ENCODE measurements at regions not wholly inside any gene's neighbourhood (a gene's known extent, or its start where the extent isn't known, plus 50 kb on each side); places are given as distances from the start of the nearest gene placed in this dataset.
A peak's percentile ranks its signal among the peaks of the same experiment; 100 is the strongest.

DNA sequence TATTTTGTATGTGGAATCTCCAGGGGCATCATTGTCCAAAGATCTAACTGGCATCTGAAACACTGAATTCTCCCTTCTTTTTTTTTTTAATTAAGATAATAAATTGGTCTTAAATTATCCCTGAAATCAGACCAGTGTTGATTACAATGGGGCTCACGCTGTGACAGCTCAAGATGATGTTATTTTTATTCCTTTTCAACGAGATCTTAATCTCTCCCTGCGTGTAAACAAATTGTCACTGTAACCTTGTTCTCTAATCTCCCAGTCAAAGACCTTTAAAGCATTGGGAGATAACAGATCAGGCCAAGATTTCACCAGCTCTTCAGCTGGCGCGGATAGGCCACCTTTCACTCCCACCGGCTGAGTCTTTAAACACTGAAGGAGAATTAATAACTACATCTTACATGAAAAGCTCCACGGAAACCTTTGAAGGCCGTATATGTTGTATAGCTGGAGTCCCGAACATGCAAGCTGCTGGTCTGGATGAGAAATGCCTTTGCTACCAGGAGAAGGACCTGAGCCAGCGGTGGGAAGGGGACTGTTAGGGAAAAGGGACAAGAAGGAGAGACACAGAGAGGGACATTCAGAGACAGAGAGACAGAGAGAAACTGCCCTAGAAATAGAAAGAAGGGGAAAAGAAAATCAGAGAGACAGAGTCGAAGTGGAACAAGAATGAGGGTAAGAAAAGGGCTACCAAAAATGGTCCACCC lies 418.8 kb upstream of the NR2F2 start:
- no peak for DNase-seq

DNA sequence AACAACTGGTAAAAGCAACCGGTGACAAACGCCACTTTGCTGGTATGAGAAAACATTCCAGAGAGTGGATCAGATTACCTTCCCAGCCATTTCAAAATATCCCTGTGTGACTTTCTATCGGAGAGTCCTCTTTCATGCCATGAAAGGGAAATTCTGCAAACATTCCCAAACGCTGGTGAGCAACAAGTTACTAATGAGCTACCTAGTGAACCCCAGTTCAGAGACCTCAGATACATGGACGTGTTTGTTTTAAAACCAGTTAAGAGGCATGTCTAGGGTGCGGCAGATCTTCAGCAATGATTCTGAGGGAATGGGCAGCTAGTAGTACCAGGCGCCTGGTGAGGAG lies 418.2 kb upstream of the NR2F2 start:
- no peak for DNase-seq

DNA sequence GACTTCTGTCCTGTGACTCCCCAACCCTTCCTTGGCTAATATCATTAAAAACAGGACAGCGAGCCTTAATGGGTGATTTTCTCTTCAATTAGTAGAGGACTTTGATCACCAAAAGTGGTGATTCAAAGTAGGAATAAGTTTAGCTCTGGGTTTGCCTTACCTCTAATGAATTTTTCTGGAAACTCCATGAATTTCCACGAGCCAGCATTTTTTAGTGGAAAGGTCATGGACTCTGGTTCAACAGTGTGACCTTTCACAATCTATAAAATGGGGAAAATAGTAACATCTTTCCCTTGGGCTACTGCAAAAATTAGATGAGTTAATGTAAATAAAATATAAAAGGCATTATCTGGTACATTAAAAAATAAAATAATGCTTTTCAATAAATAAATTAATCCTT lies 417.8 kb upstream of the NR2F2 start:
- DNase-seq = no peak

DNA sequence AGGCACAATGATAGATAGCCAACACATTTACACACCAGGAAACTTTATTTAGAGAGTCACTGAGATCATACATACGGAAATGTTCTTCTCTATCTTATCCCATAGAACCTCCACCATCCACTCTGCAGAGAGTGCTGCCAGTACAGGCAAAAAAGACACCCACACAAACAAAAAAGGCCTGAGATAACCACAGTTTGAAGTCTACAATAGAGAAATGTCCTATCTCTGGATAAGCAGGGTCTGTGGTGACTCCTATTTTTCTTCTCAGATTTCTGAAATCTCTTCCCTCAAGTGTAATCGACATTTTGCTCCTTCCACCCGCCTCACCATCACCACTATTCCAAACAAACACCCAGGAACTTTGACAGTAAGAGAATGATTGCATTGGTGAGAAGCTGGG lies 413.9 kb upstream of the NR2F2 start:
- DNase-seq = no peak

DNA sequence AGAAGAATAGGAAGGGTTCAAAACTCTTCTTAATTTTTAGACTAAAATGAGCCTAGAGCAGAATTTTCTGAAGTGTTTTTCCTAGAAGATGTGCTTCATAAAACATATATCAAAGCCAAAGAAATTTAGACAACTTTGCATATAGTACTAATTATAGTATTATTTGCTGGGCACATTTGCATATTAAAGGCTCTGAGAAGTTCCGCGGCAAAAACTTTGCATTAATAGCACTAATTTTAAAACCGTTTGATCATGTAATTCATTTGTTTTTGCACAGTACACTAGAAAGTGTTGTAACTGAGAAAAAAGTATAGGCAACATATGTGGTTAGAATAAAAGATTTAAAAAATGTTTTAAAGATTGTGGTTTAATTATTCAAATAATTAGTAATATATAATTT lies 412.0 kb upstream of the NR2F2 start:
- DNase-seq = no peak

DNA sequence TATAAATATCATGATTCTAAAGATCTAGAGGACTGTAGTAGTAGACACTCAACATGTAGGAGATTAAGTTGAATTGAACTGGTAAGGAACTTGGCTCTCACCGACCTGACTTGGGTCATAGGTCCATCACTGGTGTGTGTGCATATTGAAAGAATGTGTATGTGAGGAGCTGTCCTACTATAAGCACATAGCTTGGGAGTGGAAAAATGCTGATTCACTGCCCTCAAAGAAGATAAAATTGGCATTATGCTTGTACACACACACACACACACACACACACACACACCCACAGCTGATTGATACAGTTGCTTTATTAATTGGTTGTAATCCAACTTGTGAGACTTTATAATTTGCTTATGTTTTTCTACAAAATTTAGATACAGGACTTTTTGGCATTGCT lies 411.0 kb upstream of the NR2F2 start:
- no peak for DNase-seq

DNA sequence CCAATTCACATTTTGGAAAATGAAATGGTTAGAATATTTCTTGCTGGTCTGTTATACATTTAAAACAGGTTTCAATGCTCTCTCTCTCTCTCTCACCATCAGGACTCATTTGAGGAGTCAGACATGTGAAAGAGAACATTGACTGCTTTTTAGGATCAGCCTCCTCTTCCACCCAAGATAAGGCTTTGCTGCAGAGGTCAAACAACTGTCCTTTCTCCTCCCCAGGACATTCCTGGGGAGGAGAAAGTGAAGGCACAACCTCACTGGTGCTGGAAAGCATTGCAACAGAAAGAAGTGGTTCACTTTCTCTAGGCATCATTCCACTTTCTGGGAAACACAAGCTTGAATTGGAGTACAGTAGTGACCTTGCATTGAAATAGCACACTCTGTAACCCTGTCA lies 409.1 kb upstream of the NR2F2 start:
- DNase-seq = no peak

DNA sequence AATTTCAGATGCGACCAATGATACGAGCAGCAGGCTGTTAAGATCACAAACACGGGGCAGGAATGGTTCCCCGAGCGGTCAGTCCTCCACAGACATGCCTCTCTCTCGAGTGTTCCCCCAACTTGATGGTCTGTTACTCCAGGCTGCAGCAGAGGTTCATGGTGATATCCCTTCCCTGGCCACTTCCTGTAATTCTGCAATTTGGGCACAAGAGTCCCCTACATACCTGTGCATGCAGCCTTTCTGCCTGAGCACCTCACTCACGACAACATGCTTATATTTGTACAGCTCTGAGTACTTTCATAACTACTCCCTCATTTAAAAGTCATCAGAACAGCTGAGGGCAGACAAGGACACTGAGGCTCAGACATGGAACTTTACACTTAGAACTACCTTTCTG lies 408.1 kb upstream of the NR2F2 start:
- DNase-seq = no peak

DNA sequence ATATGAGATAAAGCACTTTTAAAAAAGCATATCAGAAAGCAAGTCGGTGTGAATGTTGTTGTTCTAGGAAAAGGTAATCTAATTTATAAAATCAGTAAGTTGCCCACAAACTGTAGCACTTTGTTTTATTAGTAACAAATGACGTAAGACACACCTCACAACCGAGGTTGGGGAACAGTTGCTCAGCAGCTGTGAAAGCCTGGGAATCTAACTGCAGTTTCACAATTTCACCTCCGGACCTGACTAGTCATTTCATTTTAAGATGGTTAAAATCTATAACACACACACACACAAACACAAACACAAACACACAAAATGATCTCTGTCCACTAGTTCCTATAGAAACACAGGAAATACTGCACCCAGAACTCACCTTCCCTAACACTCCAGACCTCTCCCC lies 406.7 kb upstream of the NR2F2 start:
- no peak for DNase-seq

DNA sequence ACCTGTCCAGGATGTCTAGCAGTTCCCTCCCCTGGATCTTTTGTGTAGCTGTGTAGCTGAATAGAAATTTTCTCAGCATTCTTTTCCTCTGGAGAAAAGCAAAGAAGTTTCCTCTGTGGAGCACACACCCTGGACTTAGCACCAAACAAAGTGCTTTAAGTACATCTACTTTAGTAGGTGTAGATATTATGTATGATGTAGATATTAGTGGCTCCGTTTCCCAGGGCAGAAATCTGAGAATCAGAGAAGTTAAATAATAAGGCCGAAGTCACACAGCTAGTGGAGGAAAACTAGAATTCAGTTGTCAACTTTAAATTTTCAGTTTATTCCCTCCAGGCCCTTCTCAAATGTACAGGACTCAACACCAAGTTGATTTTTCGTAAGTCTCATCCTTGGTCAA lies 401.7 kb upstream of the NR2F2 start:
- no peak for DNase-seq

DNA sequence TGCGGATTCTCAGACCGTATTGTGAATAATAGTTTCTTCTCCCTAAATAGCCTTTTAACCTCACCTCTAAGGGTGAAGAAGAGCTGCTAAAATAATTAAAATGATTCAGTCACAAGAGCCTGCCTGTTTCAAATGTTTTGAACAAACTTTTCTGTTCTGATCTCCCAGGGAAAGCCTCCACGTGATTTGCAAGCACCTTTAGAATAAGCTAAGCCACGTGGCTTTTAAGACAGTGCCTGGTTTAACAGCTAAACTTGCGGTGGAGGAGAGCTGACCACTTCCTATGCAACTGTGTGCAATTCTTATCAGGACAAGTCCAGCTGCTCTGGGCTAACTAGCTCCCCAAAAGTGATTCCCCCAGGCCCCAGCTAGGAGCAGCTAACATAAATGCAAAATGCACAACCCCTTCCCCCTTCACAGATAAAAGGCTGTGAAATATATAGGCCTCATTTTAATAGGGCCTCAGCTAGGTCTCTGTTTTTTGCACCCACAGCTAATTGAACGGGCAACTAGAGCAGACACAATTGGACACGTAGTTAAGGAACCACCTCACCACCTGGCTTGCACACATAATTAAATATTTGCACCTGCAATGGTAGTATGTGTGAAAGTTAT lies 401.2 kb upstream of the NR2F2 start:
- no peak for DNase-seq

DNA sequence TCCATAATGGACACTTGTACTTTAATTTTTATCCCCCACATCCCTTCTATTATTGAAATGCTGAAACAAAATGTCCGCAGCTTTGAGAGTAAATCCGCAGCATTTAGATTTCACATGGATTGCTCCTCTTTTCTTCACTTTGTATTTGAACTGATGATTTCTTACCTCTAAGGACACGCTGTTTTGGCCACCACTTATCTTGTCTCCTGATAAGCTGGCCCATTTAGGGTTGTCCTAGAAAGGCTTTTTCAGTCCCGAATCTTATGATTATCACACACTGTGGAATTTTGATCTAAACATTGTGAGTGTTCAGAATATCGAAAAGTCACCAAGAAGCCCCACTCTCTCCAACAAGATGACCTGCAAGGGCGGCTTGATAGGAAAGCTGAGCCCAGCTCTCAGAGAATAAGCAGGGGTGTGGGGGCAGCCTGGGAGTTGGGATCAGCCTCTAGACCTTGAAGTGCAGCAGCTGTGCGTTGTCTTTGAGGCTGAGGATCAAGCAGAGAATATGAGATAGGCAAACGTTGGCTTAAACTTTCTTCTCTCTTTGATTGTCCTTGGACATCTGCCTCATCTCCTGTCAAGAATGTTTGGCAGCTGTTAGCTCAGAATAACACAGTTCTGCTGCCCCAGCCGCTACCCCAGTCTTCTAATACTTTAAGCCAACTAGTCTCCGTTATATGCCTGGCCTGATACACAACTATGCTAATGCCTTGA lies 399.7 kb upstream of the NR2F2 start:
- DNase-seq = no peak

DNA sequence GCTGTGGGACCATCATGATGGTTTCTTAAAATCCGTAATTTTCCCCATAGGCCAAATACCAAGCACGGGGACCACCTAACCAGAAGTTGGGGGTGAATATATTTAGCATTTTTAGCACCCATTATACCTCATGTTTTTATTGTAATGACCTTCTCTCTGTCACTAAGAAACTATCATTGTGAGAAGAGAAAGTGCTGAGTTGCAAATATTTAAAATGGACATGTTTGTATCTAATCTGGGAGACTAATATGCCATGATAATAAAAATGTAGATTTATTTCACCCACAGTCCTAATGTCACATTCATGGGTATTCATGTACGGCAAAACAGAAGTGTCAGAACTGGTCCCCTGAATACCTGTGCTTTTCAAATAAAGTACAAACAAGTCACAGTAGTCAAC lies 398.9 kb upstream of the NR2F2 start:
- no peak for DNase-seq

DNA sequence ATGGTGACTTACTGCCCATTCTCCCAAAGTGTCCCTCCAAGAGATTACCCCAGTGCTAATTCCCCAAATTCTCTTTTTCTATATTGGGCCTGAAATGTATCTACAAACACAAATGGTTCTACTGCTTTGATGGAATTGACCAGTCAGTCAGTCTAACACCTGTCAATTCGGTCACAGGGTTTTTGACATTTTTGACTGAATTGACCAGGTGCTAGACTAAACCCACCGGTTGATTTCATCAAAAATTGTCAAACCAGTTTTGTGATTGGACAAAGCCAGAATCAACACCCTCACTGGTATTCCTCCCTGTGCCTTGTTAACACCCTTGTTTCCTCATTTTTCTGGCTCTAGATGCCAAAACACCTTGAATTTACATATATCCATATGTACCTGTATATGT lies 398.4 kb upstream of the NR2F2 start:
- no peak for DNase-seq

DNA sequence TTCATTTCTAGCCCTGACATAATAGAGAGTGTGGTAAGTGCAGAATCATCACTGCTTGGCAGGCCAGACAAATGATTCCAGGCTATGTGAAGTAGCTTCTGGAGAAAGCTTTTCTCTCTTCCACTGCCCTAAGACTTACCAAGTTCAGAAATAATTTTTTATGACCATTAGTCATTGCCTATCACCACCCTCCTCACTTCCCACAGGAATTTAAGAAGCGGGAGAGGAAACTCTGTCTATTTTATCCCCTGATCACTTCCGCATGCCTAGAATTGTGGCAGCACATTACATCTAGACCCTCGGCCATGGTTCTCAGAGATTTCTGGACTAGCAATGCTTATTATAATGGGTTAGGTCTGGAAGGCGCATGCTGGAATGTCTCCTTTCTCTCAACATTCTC lies 397.8 kb upstream of the NR2F2 start:
- no peak for DNase-seq

DNA sequence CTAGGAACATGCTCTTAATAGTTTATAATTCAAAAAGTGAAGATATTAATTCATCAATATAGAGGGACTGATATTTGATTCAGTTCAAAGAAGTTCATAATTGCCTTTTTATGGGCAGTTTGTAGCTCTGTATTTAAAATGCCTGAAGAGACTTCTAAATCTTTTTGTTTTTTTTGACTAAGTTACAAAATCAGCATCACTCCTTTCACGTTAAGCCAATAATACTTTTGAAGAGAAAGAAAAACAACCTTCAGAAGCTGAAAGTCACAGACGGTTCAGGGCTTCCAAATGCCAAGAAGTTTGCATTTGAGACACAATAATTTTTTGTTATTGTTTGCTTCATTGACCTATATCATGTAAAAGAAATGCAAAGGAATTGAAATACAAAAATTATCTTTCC lies 394.6 kb upstream of the NR2F2 start:
- no peak for DNase-seq

DNA sequence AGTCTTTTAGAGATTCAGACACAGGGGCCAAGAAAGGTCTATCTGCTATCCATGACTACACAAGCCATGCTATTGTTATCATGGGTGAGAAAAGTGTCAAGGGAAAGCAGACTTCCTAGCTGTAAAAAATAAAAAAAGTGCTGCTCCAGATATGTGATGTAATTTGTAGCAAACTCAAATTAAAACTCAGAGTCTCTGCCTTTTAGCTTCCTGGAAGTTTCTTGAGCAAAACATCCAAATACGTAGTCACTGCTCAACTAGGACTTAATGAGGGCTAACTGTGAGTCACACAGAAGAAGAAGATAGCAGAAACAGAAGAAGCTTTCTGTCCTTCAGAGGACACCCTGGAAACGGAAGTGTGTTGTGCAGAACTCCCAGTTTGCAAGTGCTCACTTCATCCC lies 393.4 kb upstream of the NR2F2 start:
- no peak for DNase-seq

DNA sequence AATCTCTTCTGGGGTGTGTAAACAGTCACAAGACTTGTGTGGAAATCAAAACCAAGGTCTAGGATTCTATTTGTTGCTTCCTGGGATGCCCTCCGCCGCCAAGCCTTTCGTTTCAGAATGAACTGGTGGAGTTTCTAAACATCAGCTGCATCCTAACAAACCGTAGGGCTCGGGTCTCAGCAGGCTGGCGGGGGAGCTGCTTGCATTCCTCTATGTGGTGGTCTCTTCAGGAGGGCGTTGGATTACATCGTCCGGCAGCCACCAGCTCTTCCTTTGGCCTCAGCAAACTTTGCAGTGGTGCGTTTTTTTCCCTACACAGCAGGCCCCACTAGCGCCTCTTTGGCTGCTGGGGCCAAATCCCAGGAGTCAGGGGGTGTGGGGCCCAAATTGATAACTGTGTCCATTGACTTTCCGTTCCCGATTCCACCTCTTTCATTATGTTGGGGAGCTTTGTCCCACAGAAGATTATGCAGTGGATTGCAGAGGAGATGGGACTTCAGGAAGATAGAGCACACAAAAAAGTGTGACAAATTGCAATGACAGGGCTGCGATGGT lies 390.0 kb upstream of the NR2F2 start:
- DNase-seq = no peak

DNA sequence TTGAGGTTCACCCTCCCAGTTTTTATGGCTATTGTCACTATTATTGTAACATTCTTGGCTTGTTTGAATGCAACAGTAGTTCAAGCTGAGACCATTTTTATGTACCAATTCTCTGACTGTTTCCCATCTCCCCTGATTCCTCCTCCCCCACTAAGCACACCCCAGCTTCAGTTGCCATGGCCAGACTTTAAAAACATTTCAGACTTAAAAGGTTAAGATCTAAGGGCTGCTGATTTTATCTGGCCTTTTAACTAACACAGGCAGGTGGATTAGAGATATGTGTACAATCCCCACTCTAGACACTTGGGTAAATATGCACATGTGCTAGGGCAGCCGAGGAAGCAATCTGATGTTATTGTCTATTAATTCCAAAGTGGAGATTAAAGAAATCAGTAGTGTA lies 386.3 kb upstream of the NR2F2 start:
- DNase-seq = peak; percentile 24

DNA sequence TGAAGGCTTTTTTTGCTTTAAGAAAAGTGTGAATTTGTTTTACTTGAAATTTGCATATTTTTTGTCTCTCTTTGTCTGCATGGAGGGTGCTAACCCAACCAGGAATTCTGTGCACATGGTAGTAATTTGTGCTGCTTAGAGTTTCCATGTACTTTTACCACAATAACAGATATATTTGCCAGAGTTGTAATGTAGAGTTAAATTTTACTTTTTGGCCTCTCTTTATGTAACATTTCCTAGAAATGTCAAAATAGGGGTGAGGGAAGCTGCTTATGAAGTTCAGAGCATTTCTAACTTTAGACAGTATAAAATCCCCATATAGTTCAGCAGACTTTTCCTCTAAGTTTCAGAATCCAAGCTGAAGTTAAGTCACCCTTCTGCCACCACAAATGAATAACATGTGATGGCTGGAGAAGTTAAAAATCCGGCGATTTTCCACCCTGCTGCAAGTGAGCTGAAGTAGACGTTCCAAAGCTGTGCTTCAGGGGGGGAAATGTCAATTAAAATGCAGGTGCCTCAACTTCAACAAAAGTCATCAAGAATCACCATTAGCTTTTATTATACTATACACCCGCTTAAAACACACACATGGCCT lies 385.7 kb upstream of the NR2F2 start:
- DNase-seq = no peak

DNA sequence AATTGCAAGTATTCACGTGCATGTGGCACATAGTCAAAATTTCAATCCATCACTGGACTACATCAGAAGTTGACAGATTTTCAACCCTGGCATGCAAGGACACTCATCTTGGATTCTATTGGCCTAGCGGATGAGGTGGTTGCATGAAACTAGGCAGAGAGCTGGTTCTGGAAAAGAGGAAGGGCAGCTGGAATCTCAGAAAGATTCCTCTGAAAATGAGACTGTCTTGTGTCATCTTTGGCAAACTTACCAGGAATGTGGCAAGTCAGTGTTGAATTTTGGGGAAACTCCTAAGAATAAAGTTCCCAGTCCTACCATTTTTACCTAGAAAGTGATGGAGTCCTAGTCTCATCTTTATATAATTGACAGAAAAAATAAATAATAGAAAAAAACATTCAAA lies 384.3 kb upstream of the NR2F2 start:
- no peak for DNase-seq

DNA sequence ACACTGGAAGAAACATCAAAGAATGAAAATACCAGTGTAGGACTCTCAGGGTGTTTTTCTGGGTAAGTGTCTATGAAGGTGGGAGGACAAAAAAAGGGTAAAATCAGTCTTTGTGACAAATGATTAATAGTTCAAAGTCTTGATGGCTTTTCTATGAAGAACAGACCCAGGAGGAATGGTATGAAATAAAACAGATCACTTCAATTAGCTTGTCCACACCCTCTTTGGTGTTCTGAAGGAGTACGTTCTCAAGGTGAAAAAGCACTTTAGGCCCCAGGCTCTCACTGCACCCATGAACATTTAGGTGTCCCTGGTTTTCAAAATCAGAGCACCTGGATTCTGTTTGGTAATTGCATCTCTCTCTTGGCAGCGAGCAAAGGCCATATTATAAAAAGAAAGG lies 383.6 kb upstream of the NR2F2 start:
- DNase-seq = peak; percentile 18

DNA sequence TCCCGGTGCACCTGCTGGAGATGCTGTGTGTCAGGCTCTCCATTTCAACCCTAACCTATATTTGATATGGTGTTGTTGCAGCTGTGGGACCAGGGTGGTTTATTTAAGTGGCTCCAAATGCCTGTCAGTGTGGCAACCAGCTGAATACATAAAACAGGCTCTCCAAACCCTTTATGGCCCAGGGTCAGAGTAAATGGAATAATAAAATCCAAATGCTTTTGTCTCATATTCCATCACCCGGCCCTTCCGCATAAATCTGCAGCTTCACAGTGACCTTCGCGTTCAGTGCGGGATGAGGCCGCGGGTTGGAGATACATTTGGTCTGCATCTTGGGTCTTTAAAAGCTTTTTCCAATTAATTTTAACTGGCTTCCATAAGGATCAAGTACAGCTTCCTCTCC lies 382.1 kb upstream of the NR2F2 start:
- peak; percentile 77 for DNase-seq

DNA sequence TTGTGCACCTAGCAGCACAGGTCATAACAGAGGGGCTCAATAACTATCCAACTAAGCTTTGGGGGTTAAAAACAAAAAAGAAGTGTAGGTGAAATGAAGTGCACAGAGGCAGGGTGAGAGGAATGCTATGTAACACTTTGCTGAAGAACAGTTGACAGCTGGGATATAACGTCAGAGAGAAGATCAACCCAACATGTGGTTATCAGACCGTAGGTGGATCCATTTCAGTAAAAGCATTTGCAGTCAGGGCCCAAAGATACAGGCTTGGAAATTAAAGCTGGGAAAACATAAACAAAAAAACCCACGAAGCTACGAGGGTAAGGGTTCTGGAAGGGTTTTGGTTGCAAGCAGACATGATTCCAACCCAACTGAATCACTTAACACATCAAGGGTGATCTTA lies 377.5 kb upstream of the NR2F2 start:
- DNase-seq = no peak

Measured in NCI-H1092 treated with DMSO at 0.1 percent for 48 hours (cell line).